ENCODE measurements at regions not wholly inside any gene's neighbourhood (a gene's known extent, or its start where the extent isn't known, plus 50 kb on each side); places are given as distances from the start of the nearest gene placed in this dataset.

- TF ChIP-seq EZH2 (IDR thresholded peaks at IDR 0.05; ENCODE audit: insufficient read depth, poor library complexity, severe bottlenecking) = no peak
- no peak for TF ChIP-seq EZH2phosphoT487 (IDR thresholded peaks at IDR 0.05; ENCODE audit: insufficient read depth, low read depth)
Observed at GRCh38 chr10:3942937-3943489, 158.0 kb upstream of the KLF6 start.
